ENCODE measurements at regions not wholly inside any gene's neighbourhood (a gene's known extent, or its start where the extent isn't known, plus 50 kb on each side); places are given as distances from the start of the nearest gene placed in this dataset.

- no peak for DNase-seq (ENCODE audit: low read depth in 2 of 2)
These were observed 485.8 kb downstream of the NTRK2 start for GRCh38 chr9:85155352-85155751.

GRCh38 chr9:85151741-85152140 lies 482.2 kb downstream of the NTRK2 start:
- no peak for DNase-seq (ENCODE audit: low read depth in 2 of 2)

GRCh38 chr9:85151162-85151561 lies 481.6 kb downstream of the NTRK2 start:
- DNase-seq (ENCODE audit: low read depth in 2 of 2): no peak

GRCh38 chr9:85147046-85147640 lies 477.6 kb downstream of the NTRK2 start:
- DNase-seq (ENCODE audit: low read depth in 2 of 2): no peak

GRCh38 chr9:85142968-85143367 lies 473.4 kb downstream of the NTRK2 start:
- no peak for DNase-seq (ENCODE audit: low read depth in 2 of 2)

- no peak for DNase-seq (ENCODE audit: low read depth in 2 of 2)
These were observed 473.0 kb downstream of the NTRK2 start for GRCh38 chr9:85142496-85142911.

GRCh38 chr9:85137696-85138095 lies 468.2 kb downstream of the NTRK2 start:
- DNase-seq (ENCODE audit: low read depth in 2 of 2): no peak

GRCh38 chr9:85136987-85137386 lies 467.5 kb downstream of the NTRK2 start:
- no peak for DNase-seq (ENCODE audit: low read depth in 2 of 2)

GRCh38 chr9:85136507-85136906 lies 467.0 kb downstream of the NTRK2 start:
- no peak for DNase-seq (ENCODE audit: low read depth in 2 of 2)

GRCh38 chr9:85130764-85131163 lies 461.2 kb downstream of the NTRK2 start:
- no peak for DNase-seq (ENCODE audit: low read depth in 2 of 2)

- no peak for DNase-seq (ENCODE audit: low read depth in 2 of 2)
These were observed 460.7 kb downstream of the NTRK2 start for GRCh38 chr9:85130260-85130659.

- no peak for DNase-seq (ENCODE audit: low read depth in 2 of 2)
These were observed 460.0 kb downstream of the NTRK2 start for GRCh38 chr9:85129514-85129913.

- DNase-seq (ENCODE audit: low read depth in 2 of 2): no peak
These were observed 449.6 kb downstream of the NTRK2 start for GRCh38 chr9:85118990-85119755.

GRCh38 chr9:85117831-85118230 lies 448.3 kb downstream of the NTRK2 start:
- DNase-seq (ENCODE audit: low read depth in 2 of 2): no peak

GRCh38 chr9:85115473-85115872 lies 445.9 kb downstream of the NTRK2 start:
- DNase-seq (ENCODE audit: low read depth in 2 of 2): no peak

GRCh38 chr9:85114799-85115198 lies 445.3 kb downstream of the NTRK2 start:
- no peak for DNase-seq (ENCODE audit: low read depth in 2 of 2)

GRCh38 chr9:85112933-85113418 lies 443.4 kb downstream of the NTRK2 start:
- DNase-seq (ENCODE audit: low read depth in 2 of 2): no peak

GRCh38 chr9:85112391-85112790 lies 442.9 kb downstream of the NTRK2 start:
- DNase-seq (ENCODE audit: low read depth in 2 of 2): no peak

GRCh38 chr9:85108746-85109145 lies 439.2 kb downstream of the NTRK2 start:
- DNase-seq (ENCODE audit: low read depth in 2 of 2): no peak

GRCh38 chr9:85108229-85108628 lies 438.7 kb downstream of the NTRK2 start:
- no peak for DNase-seq (ENCODE audit: low read depth in 2 of 2)

GRCh38 chr9:85089188-85089969 lies 419.9 kb downstream of the NTRK2 start:
- DNase-seq (ENCODE audit: low read depth in 2 of 2): no peak

GRCh38 chr9:85081963-85082362 lies 412.4 kb downstream of the NTRK2 start:
- DNase-seq (ENCODE audit: low read depth in 2 of 2): no peak

GRCh38 chr9:85079349-85079748 lies 409.8 kb downstream of the NTRK2 start:
- DNase-seq (ENCODE audit: low read depth in 2 of 2): no peak
